Fibroblast of lung (primary cell): ENCODE measurements at regions not wholly inside any gene's neighbourhood (a gene's known extent, or its start where the extent isn't known, plus 50 kb on each side); places are given as distances from the start of the nearest gene placed in this dataset.

ENCODE experiments used
- EZH2 ChIP-seq: IDR thresholded peaks from 2 replicates; pipeline ENCODE4 v1.5.1; 2012; ENCODE audit warnings: low read length, control low read depth, mild to moderate bottlenecking; ENCODE audit errors: missing control alignments
- TF ChIP-seq, protein P1 (sequence below), 2 donors: IDR thresholded peaks in 1 of 2; conservative IDR thresholded peaks in 1 of 2; 1 replicate in 1 of 2; 2 replicates in 1 of 2; pipeline ENCODE4 v1.5.1; 2011 to 2012; ENCODE audit warnings: low read length in 2 of 2, control low read depth in 1 of 2, inconsistent platforms in 1 of 2, low read depth in 1 of 2, mild to moderate bottlenecking in 1 of 2

DNA sequence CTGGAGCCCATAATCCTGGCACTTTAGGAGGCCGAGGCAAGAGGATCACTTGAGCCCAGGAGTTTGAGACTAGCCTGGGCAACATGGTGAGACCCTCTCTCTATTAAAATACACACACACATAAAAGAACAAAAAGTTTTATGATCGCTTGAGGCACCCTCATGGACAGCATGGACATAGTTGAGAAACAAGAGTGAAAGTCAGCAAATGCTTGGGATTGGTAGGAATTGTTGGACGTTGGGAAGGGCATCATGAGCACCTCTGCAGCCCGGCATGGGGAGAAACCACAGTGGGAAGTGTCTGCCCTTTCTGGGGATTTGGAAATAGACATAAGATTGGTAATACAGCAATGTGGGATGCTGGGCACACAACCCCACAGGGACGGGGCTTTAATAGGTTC lies 231.9 kb upstream of the FOXN3 start:
- TF ChIP-seq, protein P1, sequence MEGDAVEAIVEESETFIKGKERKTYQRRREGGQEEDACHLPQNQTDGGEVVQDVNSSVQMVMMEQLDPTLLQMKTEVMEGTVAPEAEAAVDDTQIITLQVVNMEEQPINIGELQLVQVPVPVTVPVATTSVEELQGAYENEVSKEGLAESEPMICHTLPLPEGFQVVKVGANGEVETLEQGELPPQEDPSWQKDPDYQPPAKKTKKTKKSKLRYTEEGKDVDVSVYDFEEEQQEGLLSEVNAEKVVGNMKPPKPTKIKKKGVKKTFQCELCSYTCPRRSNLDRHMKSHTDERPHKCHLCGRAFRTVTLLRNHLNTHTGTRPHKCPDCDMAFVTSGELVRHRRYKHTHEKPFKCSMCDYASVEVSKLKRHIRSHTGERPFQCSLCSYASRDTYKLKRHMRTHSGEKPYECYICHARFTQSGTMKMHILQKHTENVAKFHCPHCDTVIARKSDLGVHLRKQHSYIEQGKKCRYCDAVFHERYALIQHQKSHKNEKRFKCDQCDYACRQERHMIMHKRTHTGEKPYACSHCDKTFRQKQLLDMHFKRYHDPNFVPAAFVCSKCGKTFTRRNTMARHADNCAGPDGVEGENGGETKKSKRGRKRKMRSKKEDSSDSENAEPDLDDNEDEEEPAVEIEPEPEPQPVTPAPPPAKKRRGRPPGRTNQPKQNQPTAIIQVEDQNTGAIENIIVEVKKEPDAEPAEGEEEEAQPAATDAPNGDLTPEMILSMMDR (conservative IDR thresholded peaks at IDR 0.05 in 1 of 2, IDR thresholded peaks at IDR 0.05 in 1 of 2; ENCODE audit: low read depth in 1 of 2, low read length in 2 of 2) = no peak
- TF ChIP-seq EZH2 = no peak
